SU-DHL-6 (cell line): ENCODE measurements at regions not wholly inside any gene's neighbourhood (a gene's known extent, or its start where the extent isn't known, plus 50 kb on each side); places are given as distances from the start of the nearest gene placed in this dataset.

Experiments used
- EZH2phosphoT487 ChIP-seq: fragments of 200-600 bp; sonication (generic), shearing (Covaris generic); conservative IDR thresholded peaks from 2 replicates; pipeline ENCODE4 v1.6.1; 2018; ENCODE audit warnings: mild to moderate bottlenecking, antibody characterized with exemption, low read length, moderate library complexity, mixed read lengths
- TF ChIP-seq, protein P1 (sequence below): fragments of 200-600 bp; sonication (generic); IDR thresholded peaks from one replicate; pipeline ENCODE4 v1.5.1; 2017; ENCODE audit warnings: antibody characterized with exemption, mild to moderate bottlenecking, low read length, moderate library complexity; ENCODE audit not compliant: insufficient read depth, poor library complexity, severe bottlenecking

- TF ChIP-seq EZH2phosphoT487, result no peak
- TF ChIP-seq, protein P1, sequence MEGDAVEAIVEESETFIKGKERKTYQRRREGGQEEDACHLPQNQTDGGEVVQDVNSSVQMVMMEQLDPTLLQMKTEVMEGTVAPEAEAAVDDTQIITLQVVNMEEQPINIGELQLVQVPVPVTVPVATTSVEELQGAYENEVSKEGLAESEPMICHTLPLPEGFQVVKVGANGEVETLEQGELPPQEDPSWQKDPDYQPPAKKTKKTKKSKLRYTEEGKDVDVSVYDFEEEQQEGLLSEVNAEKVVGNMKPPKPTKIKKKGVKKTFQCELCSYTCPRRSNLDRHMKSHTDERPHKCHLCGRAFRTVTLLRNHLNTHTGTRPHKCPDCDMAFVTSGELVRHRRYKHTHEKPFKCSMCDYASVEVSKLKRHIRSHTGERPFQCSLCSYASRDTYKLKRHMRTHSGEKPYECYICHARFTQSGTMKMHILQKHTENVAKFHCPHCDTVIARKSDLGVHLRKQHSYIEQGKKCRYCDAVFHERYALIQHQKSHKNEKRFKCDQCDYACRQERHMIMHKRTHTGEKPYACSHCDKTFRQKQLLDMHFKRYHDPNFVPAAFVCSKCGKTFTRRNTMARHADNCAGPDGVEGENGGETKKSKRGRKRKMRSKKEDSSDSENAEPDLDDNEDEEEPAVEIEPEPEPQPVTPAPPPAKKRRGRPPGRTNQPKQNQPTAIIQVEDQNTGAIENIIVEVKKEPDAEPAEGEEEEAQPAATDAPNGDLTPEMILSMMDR, result no peak
Measured at GRCh38 chr18:72378016-72378415, 166.1 kb downstream of the CBLN2 start.
